ENCODE measurements at regions not wholly inside any gene's neighbourhood (a gene's known extent, or its start where the extent isn't known, plus 50 kb on each side); places are given as distances from the start of the nearest gene placed in this dataset.

- Histone ChIP-seq H4K20me1 (ENCODE audit: control insufficient read depth, extremely low read depth, insufficient read depth, low read length) (no peaks in the 10 kb centered on the region), H3K27ac (ENCODE audit: insufficient read depth, low read length) (no peak overlapping the region), H2AFZ (ENCODE audit: low read length) (no peak overlapping the region), H3K9ac (ENCODE audit: insufficient read depth, low read length) (no peak overlapping the region), H3K4me2 (ENCODE audit: extremely low read depth, insufficient read depth, low read length) (no peak overlapping the region), H3K4me3 (replicated peaks in 1 of 4; ENCODE audit: control extremely low read depth in 1 of 4, insufficient read depth in 1 of 4, low read depth in 3 of 4, low read length in 4 of 4) (no peak overlapping the region), H3K36me3 (ENCODE audit: control insufficient read depth, insufficient read depth, low read length) (no peaks in the 10 kb centered on the region), H3K4me1 (ENCODE audit: control insufficient read depth, extremely low read depth, insufficient read depth, low read length) (no peaks in the 10 kb centered on the region), H3K79me2 (ENCODE audit: control insufficient read depth, insufficient read depth, low read length) (no peaks in the 10 kb centered on the region), H3K27me3 (ENCODE audit: control insufficient read depth, insufficient read depth, low read length) (no peaks in the 10 kb centered on the region), H3K9me3 (ENCODE audit: control insufficient read depth, insufficient read depth, low read depth, low read length) (no peaks in the 10 kb centered on the region)
- no peak for DNase-seq (ENCODE audit: low read depth in 2 of 2)
- no peak for TF ChIP-seq CTCF (conservative IDR thresholded peaks at IDR 0.05 in 1 of 2, IDR thresholded peaks at IDR 0.05 in 1 of 2; ENCODE audit: low read depth in 1 of 2, low read length in 2 of 2)
- TF ChIP-seq EZH2 (IDR thresholded peaks at IDR 0.05; ENCODE audit: low read length, missing control alignments), result no peak
Measured at GRCh38 chr17:52828621-52829020, 670.1 kb upstream of the CA10 start.

- Histone ChIP-seq H3K79me2 (ENCODE audit: control insufficient read depth, insufficient read depth, low read length) (no peaks in the 10 kb centered on the region), H3K9me3 (ENCODE audit: control insufficient read depth, insufficient read depth, low read depth, low read length) (no peaks in the 10 kb centered on the region), H3K4me3 (replicated peaks in 1 of 4; ENCODE audit: control extremely low read depth in 1 of 4, insufficient read depth in 1 of 4, low read depth in 3 of 4, low read length in 4 of 4) (no peak overlapping the region), H3K9ac (ENCODE audit: insufficient read depth, low read length) (no peak overlapping the region), H3K36me3 (ENCODE audit: control insufficient read depth, insufficient read depth, low read length) (no peaks in the 10 kb centered on the region), H3K27me3 (ENCODE audit: control insufficient read depth, insufficient read depth, low read length) (no peaks in the 10 kb centered on the region), H2AFZ (ENCODE audit: low read length) (no peak overlapping the region), H4K20me1 (ENCODE audit: control insufficient read depth, extremely low read depth, insufficient read depth, low read length) (no peaks in the 10 kb centered on the region), H3K27ac (ENCODE audit: insufficient read depth, low read length) (no peak overlapping the region), H3K4me2 (ENCODE audit: extremely low read depth, insufficient read depth, low read length) (no peak overlapping the region), H3K4me1 (ENCODE audit: control insufficient read depth, extremely low read depth, insufficient read depth, low read length) (no peaks in the 10 kb centered on the region)
- TF ChIP-seq CTCF (conservative IDR thresholded peaks at IDR 0.05 in 1 of 2, IDR thresholded peaks at IDR 0.05 in 1 of 2; ENCODE audit: low read depth in 1 of 2, low read length in 2 of 2) (no peak), EZH2 (IDR thresholded peaks at IDR 0.05; ENCODE audit: low read length, missing control alignments) (no peak)
- no peak for DNase-seq (ENCODE audit: low read depth in 2 of 2)
Measured at GRCh38 chr17:52827526-52827925, 669.0 kb upstream of the CA10 start.

GRCh38 chr17:52824542-52824941 lies 666.0 kb upstream of the CA10 start:
- DNase-seq (ENCODE audit: low read depth in 2 of 2), result no peak
- no peaks in the 10 kb centered on the region for H3K27me3 ChIP-seq (ENCODE audit: control insufficient read depth, insufficient read depth, low read length)
- H3K4me3 ChIP-seq (replicated peaks in 1 of 4; ENCODE audit: control extremely low read depth in 1 of 4, insufficient read depth in 1 of 4, low read depth in 3 of 4, low read length in 4 of 4), result no peak overlapping the region
- no peak overlapping the region for H3K27ac ChIP-seq (ENCODE audit: insufficient read depth, low read length)
- H4K20me1 ChIP-seq (ENCODE audit: control insufficient read depth, extremely low read depth, insufficient read depth, low read length), result no peaks in the 10 kb centered on the region
- no peak overlapping the region for H3K9ac ChIP-seq (ENCODE audit: insufficient read depth, low read length)
- no peak overlapping the region for H2AFZ ChIP-seq (ENCODE audit: low read length)
- H3K4me2 ChIP-seq (ENCODE audit: extremely low read depth, insufficient read depth, low read length), result no peak overlapping the region
- no peaks in the 10 kb centered on the region for H3K79me2 ChIP-seq (ENCODE audit: control insufficient read depth, insufficient read depth, low read length)
- no peak for TF ChIP-seq EZH2 (IDR thresholded peaks at IDR 0.05; ENCODE audit: low read length, missing control alignments)
- TF ChIP-seq CTCF (conservative IDR thresholded peaks at IDR 0.05 in 1 of 2, IDR thresholded peaks at IDR 0.05 in 1 of 2; ENCODE audit: low read depth in 1 of 2, low read length in 2 of 2), result no peak
- H3K9me3 ChIP-seq (ENCODE audit: control insufficient read depth, insufficient read depth, low read depth, low read length), result no peaks in the 10 kb centered on the region
- H3K4me1 ChIP-seq (ENCODE audit: control insufficient read depth, extremely low read depth, insufficient read depth, low read length), result no peaks in the 10 kb centered on the region
- no peaks in the 10 kb centered on the region for H3K36me3 ChIP-seq (ENCODE audit: control insufficient read depth, insufficient read depth, low read length)
